Suprapubic skin (tissue), 3 donors: ENCODE measurements at regions not wholly inside any gene's neighbourhood (a gene's known extent, or its start where the extent isn't known, plus 50 kb on each side); places are given as distances from the start of the nearest gene placed in this dataset.

ENCODE experiments used
- POLR2AphosphoS5 ChIP-seq, 3 donors: sonication (generic); formaldehyde crosslinking; IDR thresholded peaks; one replicate each; pipeline ENCODE4 v1.6.1; 2017; ENCODE audit warnings: antibody characterized with exemption in 3 of 3
- TF ChIP-seq, protein P1 (sequence below), 2 donors: fragments of 200-600 bp in 1 of 2; fragments of 450-650 bp in 1 of 2; sonication (generic) in 1 of 2; IDR thresholded peaks; one replicate each; pipeline ENCODE4 v1.5.1; 2016 to 2019; ENCODE audit warnings: antibody characterized with exemption in 2 of 2, mild to moderate bottlenecking in 1 of 2, moderate library complexity in 1 of 2

- no peak for TF ChIP-seq POLR2AphosphoS5 (IDR thresholded peaks at IDR 0.05)
- TF ChIP-seq, protein P1, sequence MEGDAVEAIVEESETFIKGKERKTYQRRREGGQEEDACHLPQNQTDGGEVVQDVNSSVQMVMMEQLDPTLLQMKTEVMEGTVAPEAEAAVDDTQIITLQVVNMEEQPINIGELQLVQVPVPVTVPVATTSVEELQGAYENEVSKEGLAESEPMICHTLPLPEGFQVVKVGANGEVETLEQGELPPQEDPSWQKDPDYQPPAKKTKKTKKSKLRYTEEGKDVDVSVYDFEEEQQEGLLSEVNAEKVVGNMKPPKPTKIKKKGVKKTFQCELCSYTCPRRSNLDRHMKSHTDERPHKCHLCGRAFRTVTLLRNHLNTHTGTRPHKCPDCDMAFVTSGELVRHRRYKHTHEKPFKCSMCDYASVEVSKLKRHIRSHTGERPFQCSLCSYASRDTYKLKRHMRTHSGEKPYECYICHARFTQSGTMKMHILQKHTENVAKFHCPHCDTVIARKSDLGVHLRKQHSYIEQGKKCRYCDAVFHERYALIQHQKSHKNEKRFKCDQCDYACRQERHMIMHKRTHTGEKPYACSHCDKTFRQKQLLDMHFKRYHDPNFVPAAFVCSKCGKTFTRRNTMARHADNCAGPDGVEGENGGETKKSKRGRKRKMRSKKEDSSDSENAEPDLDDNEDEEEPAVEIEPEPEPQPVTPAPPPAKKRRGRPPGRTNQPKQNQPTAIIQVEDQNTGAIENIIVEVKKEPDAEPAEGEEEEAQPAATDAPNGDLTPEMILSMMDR (IDR thresholded peaks at IDR 0.05) = no peak
These were observed 1158.0 kb downstream of the TBC1D22A start for GRCh38 chr22:47920380-47920959.
